ENCODE measurements at regions not wholly inside any gene's neighbourhood (a gene's known extent, or its start where the extent isn't known, plus 50 kb on each side); places are given as distances from the start of the nearest gene placed in this dataset.
"Not testable (repeated sequence)": the region's sequence is repeated elsewhere in the genome, so short reads cannot be mapped to it uniquely, and the experiment has no call there.

- H3K4me3 ChIP-seq (replicated peaks; ENCODE audit: low read depth, low read length); DNase-seq (ENCODE audit: extremely low read depth, insufficient read length); H3K36me3 ChIP-seq (ENCODE audit: control insufficient read depth, insufficient read depth, low read length); H3K27me3 ChIP-seq (replicated peaks; ENCODE audit: control insufficient read depth, insufficient read depth, low read length): not testable (repeated sequence)
Measured at GRCh38 chr1:273772-274171, 177.7 kb downstream of the OR4F29 start.

- TF ChIP-seq CTCF (IDR thresholded peaks at IDR 0.05; ENCODE audit: insufficient read depth, low read length, poor library complexity, severe bottlenecking) = peak; percentile 36
- not testable (repeated sequence) for H3K27me3 ChIP-seq (replicated peaks; ENCODE audit: control insufficient read depth, insufficient read depth, low read length); H3K36me3 ChIP-seq (ENCODE audit: control insufficient read depth, insufficient read depth, low read length); H3K4me3 ChIP-seq (replicated peaks; ENCODE audit: low read depth, low read length); DNase-seq (ENCODE audit: extremely low read depth, insufficient read length)
Measured at GRCh38 chr1:267815-268214, 183.7 kb downstream of the OR4F29 start.

Data from GM06990 (cell line).